ENCODE measurements at regions not wholly inside any gene's neighbourhood (a gene's known extent, or its start where the extent isn't known, plus 50 kb on each side); places are given as distances from the start of the nearest gene placed in this dataset.

GRCh38 chr5:96331681-96332361 is 101.2 kb downstream of the PCSK1 start (continued):
- TF ChIP-seq, protein P1, sequence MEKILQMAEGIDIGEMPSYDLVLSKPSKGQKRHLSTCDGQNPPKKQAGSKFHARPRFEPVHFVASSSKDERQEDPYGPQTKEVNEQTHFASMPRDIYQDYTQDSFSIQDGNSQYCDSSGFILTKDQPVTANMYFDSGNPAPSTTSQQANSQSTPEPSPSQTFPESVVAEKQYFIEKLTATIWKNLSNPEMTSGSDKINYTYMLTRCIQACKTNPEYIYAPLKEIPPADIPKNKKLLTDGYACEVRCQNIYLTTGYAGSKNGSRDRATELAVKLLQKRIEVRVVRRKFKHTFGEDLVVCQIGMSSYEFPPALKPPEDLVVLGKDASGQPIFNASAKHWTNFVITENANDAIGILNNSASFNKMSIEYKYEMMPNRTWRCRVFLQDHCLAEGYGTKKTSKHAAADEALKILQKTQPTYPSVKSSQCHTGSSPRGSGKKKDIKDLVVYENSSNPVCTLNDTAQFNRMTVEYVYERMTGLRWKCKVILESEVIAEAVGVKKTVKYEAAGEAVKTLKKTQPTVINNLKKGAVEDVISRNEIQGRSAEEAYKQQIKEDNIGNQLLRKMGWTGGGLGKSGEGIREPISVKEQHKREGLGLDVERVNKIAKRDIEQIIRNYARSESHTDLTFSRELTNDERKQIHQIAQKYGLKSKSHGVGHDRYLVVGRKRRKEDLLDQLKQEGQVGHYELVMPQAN (conservative IDR thresholded peaks at IDR 0.05): no peak
- TF ChIP-seq NR2C2 (IDR thresholded peaks at IDR 0.05; ENCODE audit: borderline replicate concordance, control insufficient read depth, insufficient read length, low read depth) (no peak), BHLHE40 (IDR thresholded peaks at IDR 0.05; ENCODE audit: borderline replicate concordance in 1 of 2, low read depth in 2 of 2, low read length in 1 of 2) (no peak), BCL11A (IDR thresholded peaks at IDR 0.05; ENCODE audit: low read depth, low read length) (no peak), NRF1 (conservative IDR thresholded peaks at IDR 0.05; ENCODE audit: low read depth, low read length) (no peak), ZNF384 (IDR thresholded peaks at IDR 0.05; ENCODE audit: borderline replicate concordance, low read depth, low read length) (no peak), CEBPB (IDR thresholded peaks at IDR 0.05; ENCODE audit: borderline replicate concordance in 1 of 2, low read depth in 2 of 2, low read length in 2 of 2) (no peak), POLR2AphosphoS5 (IDR thresholded peaks at IDR 0.05; ENCODE audit: low read length) (no peak), MYB (IDR thresholded peaks at IDR 0.05; ENCODE audit: borderline replicate concordance, low read depth, low read length) (no peak), STAT3 (IDR thresholded peaks at IDR 0.05; ENCODE audit: low read depth, low read length) (no peak), CHD1 (IDR thresholded peaks at IDR 0.05; ENCODE audit: low read depth, low read length) (no peak), NFIC (IDR thresholded peaks at IDR 0.05; ENCODE audit: low read depth, low read length) (no peak), MTA2 (IDR thresholded peaks at IDR 0.05; ENCODE audit: low read depth) (no peak)
- TF ChIP-seq, protein P2, sequence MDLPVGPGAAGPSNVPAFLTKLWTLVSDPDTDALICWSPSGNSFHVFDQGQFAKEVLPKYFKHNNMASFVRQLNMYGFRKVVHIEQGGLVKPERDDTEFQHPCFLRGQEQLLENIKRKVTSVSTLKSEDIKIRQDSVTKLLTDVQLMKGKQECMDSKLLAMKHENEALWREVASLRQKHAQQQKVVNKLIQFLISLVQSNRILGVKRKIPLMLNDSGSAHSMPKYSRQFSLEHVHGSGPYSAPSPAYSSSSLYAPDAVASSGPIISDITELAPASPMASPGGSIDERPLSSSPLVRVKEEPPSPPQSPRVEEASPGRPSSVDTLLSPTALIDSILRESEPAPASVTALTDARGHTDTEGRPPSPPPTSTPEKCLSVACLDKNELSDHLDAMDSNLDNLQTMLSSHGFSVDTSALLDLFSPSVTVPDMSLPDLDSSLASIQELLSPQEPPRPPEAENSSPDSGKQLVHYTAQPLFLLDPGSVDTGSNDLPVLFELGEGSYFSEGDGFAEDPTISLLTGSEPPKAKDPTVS (IDR thresholded peaks at IDR 0.05; ENCODE audit: low read depth, low read length): no peak
